NCI-H128 (cell line): ENCODE measurements at regions not wholly inside any gene's neighbourhood (a gene's known extent, or its start where the extent isn't known, plus 50 kb on each side); places are given as distances from the start of the nearest gene placed in this dataset.
"Not testable (repeated sequence)": the region's sequence is repeated elsewhere in the genome, so short reads cannot be mapped to it uniquely, and the experiment has no call there.

Experiments used
- DNase-seq: peaks from one replicate; lab custom pipeline; 2025; ENCODE audit not compliant: unreplicated experiment; lab: John Stamatoyannopoulos, UW

- DNase-seq, result no peak
These were observed 80.4 kb downstream of the PMAIP1 start for GRCh38 chr18:59980188-59980637.

DNA sequence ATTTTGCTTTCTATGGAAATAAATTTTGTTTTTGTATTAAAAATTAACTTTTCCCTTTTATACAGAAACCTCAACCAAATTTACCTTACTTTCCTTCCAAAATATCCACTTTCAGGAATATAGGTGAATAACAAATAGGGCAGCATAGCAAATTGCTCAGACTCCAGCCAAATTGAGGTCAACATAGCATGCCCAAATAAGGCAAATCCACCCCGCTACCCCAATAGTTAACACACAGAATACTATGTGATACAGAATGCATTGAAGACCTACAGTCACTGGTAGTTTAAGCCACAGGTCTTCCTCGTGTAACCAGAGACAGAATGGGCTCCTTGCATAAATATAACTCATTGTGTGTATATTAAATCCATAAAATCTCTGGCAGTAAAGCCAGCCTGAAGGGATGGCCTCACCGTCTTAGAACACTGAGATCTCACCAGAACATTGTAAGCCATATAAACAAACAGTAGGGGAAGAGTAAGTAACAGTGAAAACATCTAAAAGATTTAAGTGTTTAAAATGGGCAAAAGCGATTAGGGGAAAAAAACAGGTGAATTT is 72.2 kb downstream of the PMAIP1 start:
- DNase-seq, result no peak

DNA sequence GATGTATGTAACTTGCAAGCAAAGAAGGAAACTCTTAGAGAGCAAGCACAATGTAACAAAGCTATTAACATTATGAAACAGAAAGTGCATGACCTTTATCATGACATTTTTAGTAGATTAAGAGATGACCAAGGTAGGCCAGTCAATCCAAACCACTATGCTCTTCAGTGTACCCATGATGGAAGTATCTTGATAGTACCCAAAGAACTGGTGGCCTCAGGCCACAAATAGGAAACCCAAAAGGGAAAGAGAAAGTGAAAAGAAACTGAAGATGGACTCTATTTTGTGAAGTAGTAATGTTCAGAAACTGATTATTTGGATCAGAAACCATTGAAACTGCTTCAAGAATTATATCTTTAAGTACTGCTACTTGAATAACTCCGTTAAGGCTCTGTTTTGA is 71.3 kb downstream of the PMAIP1 start:
- not testable (repeated sequence) for DNase-seq

- DNase-seq, result not testable (repeated sequence)
These were observed 69.8 kb downstream of the PMAIP1 start for GRCh38 chr18:59969477-59970028.

GRCh38 chr18:59968583-59968982 is 68.8 kb downstream of the PMAIP1 start:
- DNase-seq, result no peak

DNA sequence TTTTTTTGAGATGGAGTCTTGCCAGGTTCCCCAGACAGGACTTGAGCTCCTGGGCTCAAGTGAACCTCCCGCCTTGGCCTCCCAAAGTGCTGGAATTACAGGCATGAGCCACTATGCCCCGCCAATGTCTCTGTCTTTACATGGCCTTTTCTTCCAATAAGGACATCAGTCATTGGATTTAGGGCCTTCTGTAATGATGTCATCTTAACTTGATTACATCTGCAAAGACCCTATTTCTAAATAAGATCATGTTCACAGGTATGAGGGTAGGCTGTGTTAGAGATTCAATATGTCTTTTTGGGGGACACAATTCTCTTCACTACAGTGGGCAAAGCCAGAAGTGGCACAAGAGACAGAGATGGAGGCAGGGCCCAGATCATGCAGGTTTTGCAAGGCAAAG is 68.1 kb downstream of the PMAIP1 start:
- DNase-seq, result no peak

DNA sequence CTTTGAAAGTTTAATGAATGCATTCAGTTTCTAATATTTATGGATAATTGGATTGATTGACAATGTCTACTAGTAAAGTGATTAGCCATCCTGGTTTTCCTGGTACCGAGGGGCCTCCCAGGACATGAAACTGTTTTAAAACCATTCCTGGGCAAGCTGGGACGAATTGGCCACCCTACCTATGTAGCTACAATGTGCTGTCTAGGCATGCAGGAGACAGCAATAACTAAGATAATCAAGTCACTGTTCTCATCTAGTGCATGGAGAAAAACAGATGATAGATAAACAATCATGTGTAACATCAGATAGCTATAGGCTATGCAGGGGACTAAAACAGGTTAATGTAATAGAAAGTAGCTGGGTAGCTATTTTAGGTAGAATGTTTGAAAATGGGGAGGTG is 67.1 kb downstream of the PMAIP1 start:
- no peak for DNase-seq

- no peak for DNase-seq
These were observed 63.4 kb downstream of the PMAIP1 start for GRCh38 chr18:59963229-59963628.

- no peak for DNase-seq
These were observed 61.3 kb downstream of the PMAIP1 start for GRCh38 chr18:59961070-59961469.

DNA sequence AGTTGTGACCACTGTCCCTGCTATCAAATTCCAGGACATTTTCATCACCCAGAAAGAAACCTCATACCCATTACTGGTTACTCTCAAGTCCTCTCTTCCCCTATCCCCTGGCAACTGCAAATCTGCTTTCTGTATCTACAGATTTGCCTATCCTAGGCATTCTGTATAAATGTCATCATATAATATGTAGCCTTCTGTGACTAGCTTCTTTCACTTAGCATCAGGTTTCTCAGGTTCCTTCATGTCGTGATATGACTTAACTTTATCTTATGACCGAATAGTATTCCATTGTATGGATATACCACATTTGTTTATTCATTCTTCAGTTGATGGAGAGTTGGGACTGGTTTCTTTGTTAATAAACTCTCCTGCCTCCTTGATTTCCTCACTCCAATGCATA is 60.5 kb downstream of the PMAIP1 start:
- DNase-seq, result no peak

- DNase-seq, result no peak
These were observed 59.8 kb downstream of the PMAIP1 start for GRCh38 chr18:59959606-59960005.

DNA sequence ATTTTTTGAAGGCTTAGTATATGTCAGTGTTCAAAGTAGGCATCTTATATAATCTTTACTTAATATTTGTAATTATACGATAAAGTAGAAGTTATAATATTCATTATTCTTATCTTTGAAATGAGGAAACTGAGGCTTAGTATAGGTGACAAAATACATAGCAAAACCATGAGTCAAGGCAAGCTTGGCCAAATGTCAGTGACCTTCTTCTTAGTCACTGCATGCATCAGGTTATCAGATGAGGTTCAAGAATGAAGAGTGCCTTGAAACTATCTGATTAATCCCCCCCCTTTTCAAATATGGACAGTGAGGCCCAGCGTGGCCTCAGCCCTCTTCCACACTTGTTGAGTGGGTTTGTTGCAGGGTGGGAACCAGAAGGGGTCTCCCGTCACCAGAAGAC is 59.3 kb downstream of the PMAIP1 start:
- no peak for DNase-seq

GRCh38 chr18:59957957-59958356 is 58.2 kb downstream of the PMAIP1 start:
- peak; percentile 93 for DNase-seq

GRCh38 chr18:59954755-59955156 is 55.0 kb downstream of the PMAIP1 start:
- DNase-seq, result no peak

GRCh38 chr18:59954241-59954640 is 54.4 kb downstream of the PMAIP1 start:
- no peak for DNase-seq
